Effector CD8-positive, alpha-beta T cell (primary cell): ENCODE measurements at regions not wholly inside any gene's neighbourhood (a gene's known extent, or its start where the extent isn't known, plus 50 kb on each side); places are given as distances from the start of the nearest gene placed in this dataset.
"Not testable (repeated sequence)": the region's sequence is repeated elsewhere in the genome, so short reads cannot be mapped to it uniquely, and the experiment has no call there.

Experiments
- DNase-seq: peaks from one replicate; lab custom pipeline; 2025; lab: John Stamatoyannopoulos, UW

DNA sequence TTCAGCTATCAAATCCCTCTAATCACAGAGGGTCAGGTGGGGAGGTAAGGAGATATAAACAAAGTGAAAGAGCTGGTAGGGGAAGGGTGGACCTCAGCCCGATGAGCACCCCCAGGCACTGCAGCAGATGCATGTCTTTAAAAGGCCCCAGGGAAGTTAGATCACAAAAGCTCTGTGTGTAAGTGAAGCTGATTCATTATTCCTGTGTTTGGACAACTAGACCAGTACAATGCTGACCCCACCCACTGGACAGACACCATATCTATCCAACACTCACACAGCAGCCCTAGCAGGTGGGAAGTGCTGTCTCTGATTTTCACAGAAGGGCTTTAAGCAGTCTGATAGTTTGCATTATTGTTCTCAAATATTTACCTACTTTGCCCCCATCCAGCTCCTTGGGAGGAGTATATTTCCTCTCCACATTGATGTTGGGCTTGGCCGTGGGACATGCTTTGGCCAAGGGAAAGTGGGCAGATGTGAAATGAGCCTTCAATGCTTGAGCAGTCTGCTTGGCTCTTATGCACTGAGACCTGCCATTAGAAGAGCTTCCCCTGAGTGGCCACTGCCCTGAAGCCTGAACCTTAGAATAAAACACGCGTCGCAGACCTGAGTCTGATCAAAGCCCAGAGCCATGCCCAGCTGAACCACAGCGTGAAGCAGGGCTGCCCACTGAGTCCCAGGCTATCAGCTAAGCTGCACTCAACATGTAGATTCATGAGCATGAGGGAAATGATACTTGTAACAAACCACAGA is 111.4 kb downstream of the COPS8 start:
- DNase-seq: no peak

- no peak for DNase-seq
Observed at GRCh38 chr2:237198164-237198855, 112.6 kb downstream of the COPS8 start.

GRCh38 chr2:237199082-237199481 is 113.4 kb downstream of the COPS8 start:
- no peak for DNase-seq

- DNase-seq: no peak
Observed at GRCh38 chr2:237199577-237199976, 113.9 kb downstream of the COPS8 start.

- no peak for DNase-seq
Observed at GRCh38 chr2:237200462-237200861, 114.8 kb downstream of the COPS8 start.

GRCh38 chr2:237201461-237202287 is 116.0 kb downstream of the COPS8 start:
- no peak for DNase-seq

DNA sequence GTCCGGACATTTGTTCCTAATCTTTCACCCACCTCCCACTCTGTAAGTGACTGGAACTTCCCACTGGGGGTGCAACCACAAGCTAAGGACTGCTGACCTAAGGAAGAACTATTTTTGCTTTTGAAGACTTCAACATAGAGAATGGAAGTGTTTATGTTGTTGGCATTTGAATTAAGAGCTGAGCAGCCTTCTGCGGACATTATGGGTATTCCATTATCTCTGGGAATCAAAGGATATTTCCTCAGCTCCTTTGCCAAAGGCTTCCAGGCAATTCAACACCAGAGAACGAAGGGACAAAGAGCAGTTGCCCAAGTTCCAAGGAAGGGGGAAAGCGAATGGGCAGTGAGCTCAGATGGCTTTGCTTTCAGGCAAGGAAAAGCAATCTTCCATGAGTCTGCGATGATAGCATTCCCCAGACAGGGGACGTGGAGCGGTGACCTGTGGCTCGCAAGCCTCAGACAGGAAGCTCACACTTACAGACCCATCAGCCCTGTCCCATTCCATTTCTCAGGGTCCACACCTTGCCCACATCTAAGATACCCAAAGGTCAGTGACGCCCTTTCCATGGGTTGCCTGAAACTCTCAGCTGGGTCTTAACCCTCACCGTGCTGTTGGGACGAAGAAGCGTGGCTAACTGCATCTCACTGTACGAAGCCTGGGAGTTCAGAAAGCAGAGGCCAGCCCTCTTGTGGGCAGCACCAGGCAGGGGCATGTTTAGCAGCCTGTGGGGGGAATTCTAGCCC is 116.8 kb downstream of the COPS8 start:
- no peak for DNase-seq

DNA sequence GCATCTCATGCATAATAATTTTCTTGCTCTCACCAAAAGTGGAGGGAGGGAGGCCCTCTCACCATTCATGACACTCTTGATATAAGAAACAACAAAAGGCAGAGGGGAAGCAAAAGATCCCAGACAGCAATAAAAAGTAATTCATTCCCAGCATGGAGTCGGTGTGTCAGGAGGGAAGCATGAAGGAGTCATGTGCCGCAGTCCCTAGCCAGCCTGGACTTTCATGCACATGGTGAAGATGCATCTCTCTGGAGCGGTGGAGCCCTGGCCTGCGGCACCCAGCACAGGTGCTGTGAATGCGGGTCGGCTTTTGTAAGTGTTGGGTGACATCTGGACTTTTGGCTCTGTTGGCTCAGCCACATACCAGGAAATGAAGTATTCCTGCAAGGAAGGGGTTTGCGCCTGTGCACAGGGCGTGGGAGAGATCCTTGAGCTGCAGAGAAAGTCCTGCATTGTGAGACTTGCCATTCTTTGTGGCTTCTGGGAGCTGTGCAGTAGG is 119.4 kb downstream of the COPS8 start:
- DNase-seq: no peak

GRCh38 chr2:237205561-237205971 is 119.9 kb downstream of the COPS8 start:
- DNase-seq: no peak

GRCh38 chr2:237207646-237208045 is 122.0 kb downstream of the COPS8 start:
- no peak for DNase-seq

- DNase-seq: no peak
Observed at GRCh38 chr2:237208373-237209260, 122.9 kb downstream of the COPS8 start.

- DNase-seq: no peak
Observed at GRCh38 chr2:237209885-237210284, 124.2 kb downstream of the COPS8 start.

DNA sequence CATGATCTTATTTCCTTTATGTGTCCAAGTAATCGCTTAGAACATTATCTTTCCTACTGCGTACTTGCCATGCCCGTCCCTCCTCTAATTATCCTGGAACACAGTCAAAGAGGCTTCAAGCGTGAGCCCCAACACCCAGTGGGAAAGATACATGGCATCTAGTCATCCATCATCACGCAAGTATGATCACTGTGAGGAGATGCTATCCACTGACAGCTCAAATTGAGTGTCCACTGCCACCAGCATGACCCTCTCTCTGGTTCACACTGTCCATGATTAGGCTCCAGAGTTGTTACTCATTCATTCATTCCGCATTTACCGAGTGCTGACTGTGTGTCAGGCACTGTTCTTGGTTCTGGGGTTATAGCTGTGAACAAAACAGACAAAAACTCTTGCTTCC is 124.6 kb downstream of the COPS8 start:
- no peak for DNase-seq

DNA sequence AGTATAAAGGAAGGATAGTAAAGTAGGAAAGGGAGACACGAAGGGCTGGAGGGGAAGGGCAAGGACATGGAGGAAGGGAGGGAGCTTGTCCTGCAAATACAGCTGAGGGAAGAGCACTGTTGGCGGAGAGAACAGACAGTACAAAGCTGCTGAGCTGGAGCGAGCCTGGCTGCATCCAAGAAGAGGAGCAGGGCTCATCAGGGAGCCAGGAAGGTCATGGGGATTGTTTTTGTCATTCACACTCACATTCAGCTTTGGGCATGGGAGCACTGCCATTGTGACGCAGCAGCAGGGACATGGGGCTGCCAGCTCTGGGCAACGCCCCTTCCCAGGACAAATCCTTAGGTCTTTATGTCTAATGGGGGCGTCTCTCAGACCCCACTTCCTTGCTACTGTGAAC is 125.1 kb downstream of the COPS8 start:
- DNase-seq: no peak

- not testable (repeated sequence) for DNase-seq
Observed at GRCh38 chr2:237212356-237213279, 126.9 kb downstream of the COPS8 start.

DNA sequence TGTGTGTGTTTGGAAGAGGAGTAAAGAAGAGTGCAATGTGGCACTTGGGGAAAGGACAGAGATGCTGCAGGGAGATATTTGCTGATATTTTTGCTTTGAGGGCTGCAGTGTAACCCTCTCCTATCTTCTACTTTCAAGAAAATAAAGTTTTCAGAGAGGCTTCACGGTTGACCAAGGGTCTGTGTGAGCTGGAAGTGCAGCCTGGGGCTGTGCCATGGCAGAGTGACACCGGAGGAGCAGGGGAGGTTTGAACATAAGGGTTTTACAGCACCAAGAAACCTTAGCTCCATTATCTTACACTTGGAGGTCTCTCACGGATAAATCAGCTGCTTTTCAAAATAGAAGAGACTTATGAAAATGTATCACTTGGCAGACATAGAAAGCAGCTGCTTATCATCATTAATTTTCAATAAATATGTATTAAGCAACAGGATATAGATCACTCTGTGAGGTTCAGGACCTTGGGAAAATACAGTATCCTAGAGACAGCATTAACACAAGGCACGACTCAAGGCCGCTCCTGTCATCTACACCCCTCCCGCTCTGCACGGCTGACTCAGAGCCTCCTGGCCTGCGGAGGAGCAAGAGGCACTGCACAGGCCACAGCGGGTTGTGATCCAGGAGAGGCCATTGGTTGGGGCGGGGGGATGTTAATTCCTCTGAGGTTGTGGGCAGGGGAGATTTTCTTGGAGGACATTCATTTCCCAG is 127.8 kb downstream of the COPS8 start:
- DNase-seq: no peak

- DNase-seq: no peak
Observed at GRCh38 chr2:237214030-237214675, 128.5 kb downstream of the COPS8 start.

DNA sequence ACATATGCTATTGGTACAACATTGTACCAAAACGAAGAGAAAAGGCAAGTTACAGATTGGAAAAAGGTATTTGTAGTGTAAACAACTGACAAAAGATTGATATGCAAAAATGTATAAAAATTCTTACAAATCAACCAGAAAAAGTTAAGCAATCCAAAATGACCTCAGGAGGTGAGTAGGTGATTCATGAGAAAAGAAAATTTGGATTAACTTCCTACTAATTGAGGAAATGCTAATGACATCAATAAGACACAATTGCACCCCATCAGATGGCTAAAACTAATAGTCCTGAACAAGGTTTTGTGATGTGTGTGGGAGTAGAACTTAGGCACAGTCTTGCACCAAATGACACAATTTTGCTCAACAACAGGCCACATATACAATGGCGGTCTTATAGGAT is 129.3 kb downstream of the COPS8 start:
- no peak for DNase-seq
